ENCODE measurements at regions not wholly inside any gene's neighbourhood (a gene's known extent, or its start where the extent isn't known, plus 50 kb on each side); places are given as distances from the start of the nearest gene placed in this dataset.
"Not testable (repeated sequence)": the region's sequence is repeated elsewhere in the genome, so short reads cannot be mapped to it uniquely, and the experiment has no call there.

GRCh38 chr3:166274351-166275023 is 437.3 kb upstream of the BCHE start:
- DNase-seq (ENCODE audit: low read depth in 3 of 3, low spot score in 2 of 3) = no peak

GRCh38 chr3:166270429-166270828 is 433.2 kb upstream of the BCHE start:
- DNase-seq (ENCODE audit: low read depth in 3 of 3, low spot score in 2 of 3) = no peak

DNA sequence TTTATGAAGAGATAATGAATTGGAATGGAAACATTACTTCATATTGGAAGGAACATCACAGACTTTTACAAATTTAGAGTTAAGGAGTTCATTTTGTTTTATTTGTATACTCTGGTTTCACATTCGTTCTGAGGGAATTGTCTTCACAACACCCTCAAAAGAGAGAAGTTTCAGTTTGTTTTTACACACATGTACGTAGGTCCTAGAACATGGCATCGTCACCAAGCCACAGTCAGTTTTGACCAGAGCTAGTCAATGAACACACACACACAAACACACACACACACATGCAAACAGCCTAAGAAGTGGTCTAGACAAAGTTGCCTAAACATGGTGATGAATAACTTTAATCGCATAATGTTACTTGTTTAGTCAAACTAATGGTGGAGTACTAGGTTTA is 427.9 kb upstream of the BCHE start:
- DNase-seq (ENCODE audit: low read depth in 3 of 3, low spot score in 2 of 3) = no peak

DNA sequence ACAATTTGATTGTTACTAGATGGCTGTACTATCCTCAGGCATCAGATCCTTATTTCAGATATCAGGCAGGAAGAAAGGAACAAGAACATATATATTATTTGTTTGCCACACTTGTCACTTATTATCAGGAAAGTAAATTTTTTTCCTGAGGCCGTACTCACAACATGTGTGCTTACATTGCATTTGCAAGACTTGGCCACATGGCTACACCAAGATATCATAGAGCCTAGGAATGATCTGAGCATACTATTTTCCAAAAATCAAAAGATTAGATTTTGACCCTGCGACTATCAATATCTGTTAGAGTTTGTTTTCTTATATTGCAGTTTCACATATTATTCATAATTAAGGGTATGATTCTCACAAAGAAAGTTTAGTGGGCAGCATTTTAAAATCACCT is 426.2 kb upstream of the BCHE start:
- no peak for DNase-seq (ENCODE audit: low read depth in 3 of 3, low spot score in 2 of 3)

- DNase-seq (ENCODE audit: low read depth in 3 of 3, low spot score in 2 of 3) = not testable (repeated sequence)
These were observed 421.1 kb upstream of the BCHE start for GRCh38 chr3:166258293-166258850.

DNA sequence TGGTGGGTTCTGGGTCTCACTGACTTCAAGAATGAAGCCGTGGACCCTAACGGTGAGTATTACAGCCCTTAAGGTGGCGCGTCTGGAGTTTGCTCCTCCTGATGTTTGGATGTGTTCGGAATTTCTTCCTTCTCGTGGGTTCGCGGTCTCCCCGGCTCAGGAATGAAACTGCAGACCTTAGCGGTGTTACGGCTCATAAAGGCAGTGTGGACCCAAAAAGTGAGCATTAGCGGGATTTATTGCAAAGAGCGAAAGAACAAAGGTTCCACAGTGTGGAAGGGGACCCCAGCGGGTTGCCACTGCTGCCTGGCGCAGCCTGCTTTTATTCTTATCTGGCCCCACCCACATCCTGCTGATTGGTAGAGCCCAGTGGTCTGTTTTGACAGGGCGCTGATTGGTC is 420.5 kb upstream of the BCHE start:
- DNase-seq (ENCODE audit: low read depth in 3 of 3, low spot score in 2 of 3) = no peak

DNA sequence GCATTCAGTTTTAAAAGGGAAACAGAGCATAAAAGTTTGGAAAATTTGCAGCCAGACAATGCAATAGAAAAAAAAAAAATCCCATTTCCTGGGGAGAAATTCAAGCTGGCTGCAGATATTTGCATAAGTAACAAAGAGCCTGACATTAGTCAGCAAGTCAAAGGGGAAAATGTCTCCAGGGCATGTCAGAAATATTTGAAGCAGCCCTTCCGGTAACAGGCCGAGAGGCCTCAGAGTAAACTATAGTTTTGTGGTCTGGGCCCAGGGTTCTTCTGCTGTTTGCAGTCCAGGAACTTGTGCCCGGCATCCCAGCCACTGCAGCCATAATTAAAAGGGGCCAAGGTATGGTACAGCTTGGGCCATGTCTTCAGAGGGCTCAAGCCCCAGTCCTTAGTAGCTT is 411.6 kb upstream of the BCHE start:
- DNase-seq (ENCODE audit: low read depth in 3 of 3, low spot score in 2 of 3) = no peak

GRCh38 chr3:166243511-166243910 is 406.3 kb upstream of the BCHE start:
- DNase-seq (ENCODE audit: low read depth in 3 of 3, low spot score in 2 of 3) = no peak

- no peak for DNase-seq (ENCODE audit: low read depth in 3 of 3, low spot score in 2 of 3)
These were observed 385.9 kb upstream of the BCHE start for GRCh38 chr3:166223120-166223519.

DNA sequence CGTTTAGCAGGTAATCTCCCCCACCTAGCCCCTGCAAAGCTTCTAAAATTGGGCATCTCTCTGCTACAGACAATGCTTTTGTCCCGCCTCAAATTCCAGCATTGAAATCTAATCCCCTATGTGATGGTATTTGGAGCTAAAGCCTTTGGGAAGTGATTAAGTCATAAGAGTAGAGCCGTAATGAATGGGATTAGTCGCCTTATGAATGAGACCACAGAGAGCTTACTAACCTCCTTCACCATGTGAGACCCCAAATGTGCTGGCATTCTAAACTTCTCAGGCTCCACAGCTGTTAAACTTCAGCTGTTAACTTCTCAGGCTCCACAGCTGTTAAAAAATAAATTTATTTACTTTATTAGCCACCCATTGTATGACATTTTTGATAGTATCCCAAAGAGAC is 374.2 kb upstream of the BCHE start:
- no peak for DNase-seq (ENCODE audit: low read depth in 3 of 3, low spot score in 2 of 3)

GRCh38 chr3:166209701-166210100 is 372.5 kb upstream of the BCHE start:
- no peak for DNase-seq (ENCODE audit: low read depth in 3 of 3, low spot score in 2 of 3)

- DNase-seq (ENCODE audit: low read depth in 3 of 3, low spot score in 2 of 3) = no peak
These were observed 367.9 kb upstream of the BCHE start for GRCh38 chr3:166205158-166205557.

DNA sequence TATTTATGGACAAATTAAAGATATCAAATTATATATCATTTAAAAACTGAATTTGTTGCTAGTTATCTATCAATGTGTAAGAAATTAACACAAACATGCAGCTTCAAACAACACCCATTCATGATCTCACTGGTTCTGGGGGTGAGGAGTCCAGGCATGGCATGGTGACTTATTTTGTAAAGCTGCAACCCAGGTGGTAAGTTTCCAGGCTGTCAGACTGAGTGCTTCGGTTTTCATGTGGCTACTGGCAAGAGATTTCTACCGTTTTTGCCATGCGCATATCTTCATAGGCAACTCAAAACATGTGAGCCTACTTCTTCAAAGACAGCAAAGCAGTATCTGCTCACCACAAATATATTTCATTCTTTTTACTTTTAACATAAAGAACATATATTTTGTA is 364.3 kb upstream of the BCHE start:
- DNase-seq (ENCODE audit: low read depth in 3 of 3, low spot score in 2 of 3) = no peak

- no peak for DNase-seq (ENCODE audit: low read depth in 3 of 3, low spot score in 2 of 3)
These were observed 362.3 kb upstream of the BCHE start for GRCh38 chr3:166199491-166199890.

DNA sequence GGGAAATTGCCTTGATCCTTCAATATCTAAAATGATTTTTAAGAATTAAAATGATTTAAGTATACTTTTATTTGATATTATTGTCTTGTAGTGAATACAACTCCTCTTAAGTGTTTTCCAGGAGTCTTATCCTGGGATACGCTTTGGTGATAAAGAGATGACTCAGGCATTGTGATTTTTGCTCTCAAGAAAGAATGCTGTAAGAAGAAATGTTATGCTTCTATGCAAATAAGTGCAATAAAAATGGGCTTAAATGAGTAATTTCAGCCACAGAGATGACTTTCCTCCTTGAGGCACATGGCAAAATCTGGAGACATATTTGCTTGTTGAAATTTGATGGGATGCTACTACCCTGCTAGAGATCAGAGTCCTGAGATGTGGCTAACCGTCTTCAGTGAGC is 358.6 kb upstream of the BCHE start:
- DNase-seq (ENCODE audit: low read depth in 3 of 3, low spot score in 2 of 3) = no peak

- no peak for DNase-seq (ENCODE audit: low read depth in 3 of 3, low spot score in 2 of 3)
These were observed 354.2 kb upstream of the BCHE start for GRCh38 chr3:166191411-166191810.

DNA sequence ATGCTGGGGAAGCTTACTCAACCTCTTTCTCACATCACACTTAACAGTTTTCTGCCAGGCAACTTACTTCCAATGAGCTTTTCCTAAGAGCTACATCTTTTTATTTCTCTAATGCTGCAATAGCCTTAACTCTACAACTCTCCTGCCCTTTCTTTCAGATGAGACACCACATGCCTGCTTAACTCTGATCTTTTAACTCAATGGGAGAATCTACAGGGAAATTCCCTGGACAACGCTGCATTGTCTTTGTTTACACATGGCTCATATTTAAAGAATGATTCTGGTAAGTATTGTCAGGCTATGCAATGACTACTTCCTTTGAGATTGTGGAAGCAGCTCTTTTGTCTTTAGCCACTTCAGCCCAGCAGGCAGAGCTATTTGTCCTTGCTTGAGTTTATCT is 353.1 kb upstream of the BCHE start:
- no peak for DNase-seq (ENCODE audit: low read depth in 3 of 3, low spot score in 2 of 3)

DNA sequence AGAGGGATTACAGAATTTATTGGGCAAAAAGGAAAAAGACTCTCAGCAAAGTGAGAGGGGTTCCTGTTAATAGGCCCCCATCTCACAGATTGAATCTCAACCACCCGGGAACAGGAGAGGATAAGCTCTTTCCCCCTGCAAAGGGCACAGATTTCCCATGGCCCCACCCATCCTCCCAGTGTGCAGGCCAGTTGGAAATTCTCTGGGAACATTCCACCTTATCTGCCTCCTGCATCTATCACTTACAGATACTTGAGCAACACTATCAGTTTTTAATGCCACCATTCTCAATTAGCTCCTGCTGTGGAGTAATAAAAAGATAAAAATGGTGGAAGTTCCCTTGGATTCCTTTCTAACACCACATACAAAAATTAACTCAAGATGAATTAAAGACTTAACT is 350.0 kb upstream of the BCHE start:
- DNase-seq (ENCODE audit: low read depth in 3 of 3, low spot score in 2 of 3) = no peak

DNA sequence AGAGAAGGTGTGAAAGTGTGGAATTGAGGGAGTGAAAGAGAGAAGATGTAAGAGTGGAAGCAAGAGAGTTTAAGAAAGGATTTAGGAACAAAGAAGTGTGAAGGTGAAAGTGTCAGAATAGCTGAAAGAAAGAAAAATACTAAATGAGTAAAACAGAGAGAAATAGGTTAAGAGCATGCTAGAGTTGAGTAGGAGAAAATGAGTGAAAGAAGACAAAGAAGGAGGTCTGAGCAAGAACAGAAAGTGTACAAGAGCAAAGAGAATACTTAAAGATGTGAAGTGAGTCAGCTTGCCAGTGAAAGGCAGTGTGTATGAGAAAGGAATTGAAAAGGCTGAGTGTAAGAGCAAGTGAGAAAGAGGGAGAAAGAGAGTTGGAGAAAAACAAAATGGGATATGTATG is 348.8 kb upstream of the BCHE start:
- no peak for DNase-seq (ENCODE audit: low read depth in 3 of 3, low spot score in 2 of 3)

- no peak for DNase-seq (ENCODE audit: low read depth in 3 of 3, low spot score in 2 of 3)
These were observed 339.9 kb upstream of the BCHE start for GRCh38 chr3:166177130-166177529.

DNA sequence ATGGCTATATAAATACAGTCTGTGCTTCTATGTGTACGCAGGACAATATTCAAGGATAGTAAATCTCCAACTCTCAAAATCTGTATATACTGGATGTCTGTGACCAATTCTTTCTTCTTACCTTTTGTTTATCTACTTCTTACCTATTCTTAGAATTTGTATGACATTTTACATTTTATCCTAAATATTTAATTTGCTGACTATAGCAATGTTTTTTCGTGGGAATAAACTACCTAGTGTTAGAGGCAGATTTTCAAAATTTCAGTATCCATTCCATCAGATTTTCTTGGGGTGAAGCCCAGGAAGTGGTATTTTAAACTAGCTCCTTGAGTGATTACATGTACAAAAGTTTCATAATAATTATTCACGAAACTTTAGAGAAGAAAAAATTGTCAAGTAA is 334.5 kb upstream of the BCHE start:
- no peak for DNase-seq (ENCODE audit: low read depth in 3 of 3, low spot score in 2 of 3)

GRCh38 chr3:166169681-166170080 is 332.5 kb upstream of the BCHE start:
- DNase-seq (ENCODE audit: low read depth in 3 of 3, low spot score in 2 of 3) = no peak

- no peak for DNase-seq (ENCODE audit: low read depth in 3 of 3, low spot score in 2 of 3)
These were observed 290.7 kb upstream of the BCHE start for GRCh38 chr3:166127969-166128368.
